NCI-H187 treated with DMSO at 0.1 percent for 48 hours (cell line): ENCODE measurements at regions not wholly inside any gene's neighbourhood (a gene's known extent, or its start where the extent isn't known, plus 50 kb on each side); places are given as distances from the start of the nearest gene placed in this dataset.

Experiments used
- DNase-seq: peaks from one replicate; lab custom pipeline; 2025; lab: John Stamatoyannopoulos, UW

DNA sequence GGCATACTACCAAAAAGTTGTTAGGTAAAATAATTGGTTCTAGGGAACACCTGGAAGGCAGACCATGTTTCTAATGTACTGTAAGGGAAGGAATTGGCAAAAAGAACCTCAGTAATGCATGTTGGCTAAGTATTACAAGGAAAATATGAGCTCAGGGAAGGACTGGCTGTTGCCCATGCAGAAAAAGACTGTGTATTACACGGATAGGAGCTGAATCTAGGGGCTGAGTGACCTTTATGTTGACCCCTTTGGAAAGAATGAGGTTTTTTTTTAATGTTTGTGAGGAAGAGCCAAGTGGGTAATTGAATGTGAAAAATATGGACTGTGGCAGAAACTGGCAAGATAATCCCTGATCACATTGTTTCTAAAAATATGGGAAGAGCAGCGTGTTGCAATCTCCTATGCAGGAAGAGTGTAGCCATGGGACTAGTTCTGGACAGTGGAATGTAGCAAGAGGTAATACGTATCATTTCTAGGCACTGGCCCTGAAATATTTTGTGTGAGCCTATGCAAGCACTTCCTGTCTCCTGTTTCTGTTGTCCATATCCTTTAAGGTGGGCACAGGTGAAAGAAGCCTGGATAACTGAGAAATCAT is 95.1 kb upstream of the CNTNAP4 start:
- DNase-seq: no peak

DNA sequence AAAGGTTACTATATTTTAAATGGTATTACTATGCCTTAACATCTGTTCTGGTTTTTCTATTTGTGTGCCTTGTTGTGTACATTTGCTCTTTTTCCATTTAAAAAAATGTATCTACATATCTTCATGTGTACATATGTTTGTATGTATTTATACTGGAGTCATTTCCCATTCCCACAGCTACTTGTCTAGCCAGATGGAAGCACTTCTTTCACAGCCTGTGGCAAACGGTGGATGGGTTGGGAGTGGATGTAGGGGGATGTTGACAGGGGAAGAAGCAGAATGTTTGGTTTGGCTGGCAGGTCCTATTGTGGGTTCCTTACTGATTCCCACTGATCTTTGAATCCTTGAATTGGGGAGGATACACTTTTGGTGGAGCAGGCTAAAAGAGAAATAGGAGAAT is 93.6 kb upstream of the CNTNAP4 start:
- DNase-seq: no peak

DNA sequence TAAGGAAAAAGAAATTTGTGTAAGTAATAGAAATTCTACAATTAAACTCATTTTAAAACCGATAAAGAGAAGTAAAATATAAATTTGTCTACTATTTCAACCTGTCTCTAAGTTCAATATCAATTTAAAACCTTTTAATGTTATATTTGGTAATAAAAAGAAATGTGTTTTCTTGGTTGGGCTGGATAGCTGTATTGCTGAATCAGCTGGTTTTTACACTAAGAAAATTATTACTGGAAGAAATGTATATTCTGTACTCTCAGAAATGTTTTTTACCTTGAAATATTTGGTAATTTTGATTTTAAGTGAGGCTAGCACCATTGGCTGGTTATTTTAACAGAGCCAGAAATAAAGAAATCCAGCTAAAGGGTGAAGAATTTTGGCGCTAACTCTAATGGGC is 87.1 kb upstream of the CNTNAP4 start:
- DNase-seq: no peak

DNA sequence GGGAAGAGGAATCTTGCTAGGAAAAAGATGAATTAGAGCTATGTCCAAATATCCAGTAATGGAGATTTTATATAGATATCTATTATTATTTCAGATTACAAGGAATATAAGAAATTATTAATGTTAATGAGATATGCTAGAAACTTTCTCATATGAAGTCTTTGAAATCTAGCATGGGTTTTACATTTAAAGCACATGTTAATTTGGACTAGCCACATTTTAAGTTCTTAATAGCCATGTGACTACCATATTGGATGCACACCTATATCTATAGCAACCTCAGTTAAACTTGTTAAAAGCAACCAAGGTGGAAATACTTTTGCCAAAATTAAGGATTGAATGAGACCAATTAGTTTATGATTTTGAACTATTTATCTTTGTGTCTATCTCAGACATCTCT is 86.7 kb upstream of the CNTNAP4 start:
- DNase-seq: no peak

DNA sequence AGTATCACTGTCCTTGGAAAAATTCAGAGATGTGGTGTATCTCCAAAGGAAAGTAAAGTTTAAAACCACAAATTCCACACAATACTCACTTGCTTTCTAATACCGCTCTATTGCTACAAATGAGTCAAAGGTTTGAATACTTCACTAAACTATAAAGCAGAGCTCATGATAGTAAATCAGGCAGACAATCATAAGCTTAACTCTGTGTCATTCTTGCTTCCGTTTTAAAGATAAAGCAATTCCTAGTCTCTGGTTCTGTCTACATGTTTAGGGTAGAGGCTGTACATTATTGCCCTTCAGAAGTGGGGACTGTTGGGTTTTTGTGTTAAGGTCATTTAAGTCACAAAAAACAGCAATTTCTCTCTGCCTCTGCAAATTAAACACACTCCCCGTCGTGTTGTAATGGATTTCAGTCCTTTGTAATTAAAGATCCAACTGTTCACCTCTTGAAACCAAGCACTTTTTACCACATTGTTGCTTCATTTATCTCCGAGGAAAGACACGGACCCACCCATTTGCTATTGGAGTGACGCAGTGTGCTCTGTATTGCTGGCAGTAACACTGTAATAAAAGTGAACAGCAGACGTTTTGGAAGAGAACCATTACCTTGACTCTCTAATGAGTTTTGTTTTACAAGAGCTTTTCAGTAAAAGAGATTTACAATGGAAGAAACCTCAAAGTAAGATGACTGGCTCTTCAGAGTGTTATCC is 83.1 kb upstream of the CNTNAP4 start:
- DNase-seq: no peak

DNA sequence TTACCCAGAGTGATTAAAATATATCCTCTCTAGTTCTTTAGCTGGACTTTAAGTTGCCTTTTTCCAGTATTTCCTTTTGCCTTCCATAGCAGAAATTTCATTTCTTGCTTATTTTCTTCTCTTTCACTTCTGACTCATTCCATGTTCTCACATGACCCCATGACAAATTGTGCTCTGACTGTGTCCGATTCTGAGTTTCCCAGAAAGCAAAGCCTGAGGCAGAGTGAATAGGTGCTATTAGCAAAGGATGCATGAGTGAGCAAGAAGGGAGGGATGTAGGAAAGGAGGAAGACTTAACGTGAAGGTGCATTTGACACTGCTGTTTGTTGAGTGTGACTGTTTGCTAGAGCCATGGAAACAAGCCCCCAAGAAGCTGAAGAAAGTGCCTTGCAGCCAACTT is 82.6 kb upstream of the CNTNAP4 start:
- no peak for DNase-seq

DNA sequence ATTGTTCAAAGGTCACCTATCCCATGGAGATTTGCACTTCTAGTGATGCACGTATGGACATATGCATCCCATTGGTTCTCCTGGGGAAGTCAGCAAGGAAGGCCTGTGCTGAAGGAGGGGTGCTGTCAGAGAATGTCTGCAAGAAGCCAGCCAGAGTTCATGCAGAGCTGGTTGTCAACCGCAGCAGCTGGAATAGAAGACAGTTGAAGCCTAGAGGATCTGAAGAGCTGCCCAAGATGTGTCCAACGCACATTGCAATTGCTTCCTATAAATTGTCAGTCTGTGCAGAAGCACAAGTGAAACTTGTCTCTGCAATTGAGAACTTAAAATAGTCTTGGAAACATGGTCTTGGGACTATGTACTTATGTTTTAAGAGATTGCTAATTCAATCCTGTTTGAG is 82.1 kb upstream of the CNTNAP4 start:
- no peak for DNase-seq

DNA sequence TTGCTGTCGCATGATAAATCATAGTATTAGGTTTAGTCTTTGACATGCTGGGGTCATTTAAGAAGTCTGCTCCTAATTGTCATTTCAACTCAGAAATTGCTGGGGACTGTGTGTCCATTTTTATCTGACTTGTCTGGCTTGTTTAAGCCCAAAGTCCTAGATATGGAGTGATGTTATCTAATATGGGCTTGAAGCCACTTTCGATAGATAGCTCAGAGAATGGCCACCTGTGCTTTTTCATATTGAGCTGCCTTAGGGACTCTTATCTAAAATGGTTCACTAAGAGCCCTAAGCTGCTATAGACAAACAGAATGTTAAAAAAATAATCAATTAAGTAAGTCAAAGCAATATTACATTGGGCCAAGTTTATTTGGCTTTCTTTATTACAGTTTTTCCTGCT is 81.6 kb upstream of the CNTNAP4 start:
- no peak for DNase-seq

DNA sequence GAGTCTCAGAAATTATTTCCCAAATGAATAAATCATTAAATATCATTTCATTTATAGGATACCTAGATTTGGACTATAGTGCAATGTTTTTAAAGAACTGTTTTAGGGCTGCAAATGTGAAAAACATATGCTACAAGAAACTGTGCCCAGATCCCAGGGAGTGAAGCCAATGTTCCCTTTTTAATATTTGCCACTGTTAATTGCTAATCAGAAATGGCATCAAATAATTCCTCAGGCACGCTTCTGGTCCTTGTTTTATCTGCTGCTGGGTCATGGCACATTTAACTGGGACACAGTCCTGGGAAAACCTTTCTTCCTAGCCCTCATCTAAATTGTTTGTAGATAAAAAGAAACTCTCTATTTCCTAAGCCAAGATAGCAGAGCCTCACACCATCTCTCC is 79.3 kb upstream of the CNTNAP4 start:
- no peak for DNase-seq

DNA sequence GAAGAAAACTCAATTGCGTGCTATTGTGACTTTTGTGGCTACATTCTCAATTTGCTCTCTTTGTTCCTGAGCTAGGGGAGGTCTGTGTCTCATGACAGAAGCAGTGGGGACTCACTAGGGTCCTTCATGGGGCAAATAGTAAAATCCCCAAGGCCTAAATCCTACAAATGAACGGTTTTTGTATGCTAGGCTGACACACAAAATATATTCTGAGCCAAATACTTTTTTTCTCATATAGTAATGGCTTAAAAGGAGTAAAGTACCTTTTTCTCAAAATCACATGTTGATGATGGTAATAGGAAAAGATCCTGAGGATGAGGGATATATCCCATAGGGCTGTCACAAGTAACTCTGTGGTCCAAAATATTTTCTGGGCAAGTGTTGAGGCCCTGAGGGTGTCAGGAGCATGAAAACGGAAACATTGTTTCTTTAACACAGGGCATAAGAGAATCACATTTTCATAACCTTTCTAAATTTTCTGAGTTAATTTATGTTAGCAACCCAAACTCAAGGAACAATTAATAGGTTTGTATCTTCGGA is 77.5 kb upstream of the CNTNAP4 start:
- no peak for DNase-seq

DNA sequence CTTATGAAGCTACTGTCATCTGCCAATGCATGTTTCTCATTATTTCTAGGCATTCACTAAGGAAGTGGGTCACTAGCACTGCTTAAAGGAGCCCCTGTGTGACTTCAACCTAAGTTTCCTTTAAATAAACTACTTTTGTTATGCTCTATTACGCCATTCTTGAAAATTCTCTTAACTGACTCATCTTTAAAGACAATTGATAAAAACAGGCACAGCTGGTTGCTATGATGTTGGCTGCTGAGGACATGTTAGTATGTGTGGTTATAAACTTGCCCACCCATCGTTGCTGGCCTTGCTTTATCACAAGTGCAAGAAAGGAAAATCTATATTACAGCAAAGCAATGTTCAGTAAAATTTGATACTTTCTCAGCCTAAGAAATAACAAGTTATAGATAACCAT is 75.8 kb upstream of the CNTNAP4 start:
- no peak for DNase-seq

DNA sequence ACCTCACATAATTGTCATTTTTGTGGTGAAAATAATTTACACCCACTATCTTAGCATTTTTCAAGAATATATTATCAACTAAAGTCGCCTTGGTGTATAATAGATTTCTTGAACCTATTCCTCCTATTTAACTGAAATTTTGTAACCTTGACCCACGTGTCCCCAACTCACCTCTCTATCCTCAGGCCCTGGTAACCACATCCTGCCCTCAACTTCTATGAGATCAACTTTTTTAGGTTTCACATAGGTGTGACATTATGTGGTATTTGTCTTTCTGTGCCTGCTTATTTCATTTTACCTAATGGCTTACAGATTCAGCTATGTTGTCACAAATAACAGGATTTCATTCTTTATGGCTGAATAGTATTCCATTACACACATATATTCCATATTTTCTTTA is 73.0 kb upstream of the CNTNAP4 start:
- DNase-seq: no peak

DNA sequence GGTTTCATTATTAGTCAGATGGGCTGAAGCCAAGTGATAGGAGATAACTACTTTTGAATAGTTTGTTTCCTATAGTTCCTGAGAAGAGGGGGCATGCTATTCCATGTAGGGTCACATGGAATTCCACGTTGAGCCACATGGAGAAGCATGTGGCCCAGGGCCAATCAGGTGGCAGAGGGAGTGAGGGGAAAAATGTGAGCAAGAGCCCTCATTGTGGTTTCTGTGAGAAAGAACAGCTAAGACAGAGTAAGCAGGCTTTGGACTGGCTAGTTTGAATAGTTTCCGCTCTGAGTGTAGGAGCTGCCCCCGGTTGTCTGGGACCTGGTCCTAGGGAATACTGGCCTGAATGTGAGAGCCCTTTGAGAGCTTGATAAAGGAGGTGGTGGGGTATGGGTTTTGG is 69.9 kb upstream of the CNTNAP4 start:
- no peak for DNase-seq

DNA sequence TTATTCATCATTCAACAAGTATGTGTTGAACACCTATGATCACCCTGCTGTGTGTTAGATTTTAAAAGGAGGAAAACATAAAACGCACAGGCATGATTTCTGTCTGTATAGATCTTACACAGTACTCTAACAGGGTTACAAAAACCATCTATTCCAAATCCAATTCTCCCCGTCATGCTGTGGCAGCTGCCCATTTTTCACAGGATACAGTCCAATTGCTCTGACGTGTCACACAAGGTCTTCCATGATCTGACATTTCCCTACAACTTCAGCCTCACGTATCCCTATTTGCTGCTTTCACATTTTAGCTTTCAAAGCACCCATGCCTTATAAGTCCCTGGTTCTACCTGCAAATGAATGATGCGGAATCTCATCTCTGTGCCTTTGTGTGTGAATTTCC is 67.0 kb upstream of the CNTNAP4 start:
- no peak for DNase-seq

DNA sequence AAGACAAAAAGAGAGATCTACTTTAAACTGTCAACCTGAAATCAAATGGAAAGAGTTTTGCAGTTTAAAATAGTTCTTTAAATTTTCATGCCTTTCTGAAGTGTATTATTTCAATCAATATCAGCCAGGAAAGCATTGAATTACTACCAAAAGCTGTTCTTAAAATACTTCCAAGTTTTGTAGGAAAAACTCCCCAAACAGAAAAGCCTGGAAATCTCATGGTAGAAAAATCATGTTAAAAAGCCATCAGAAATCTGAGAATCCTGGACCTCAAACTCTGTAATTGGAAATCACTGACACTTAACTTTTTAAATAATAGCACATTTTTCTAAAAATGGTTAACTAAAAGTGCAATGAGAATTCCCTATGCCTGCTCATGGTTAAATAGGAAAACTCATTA is 63.3 kb upstream of the CNTNAP4 start:
- no peak for DNase-seq

DNA sequence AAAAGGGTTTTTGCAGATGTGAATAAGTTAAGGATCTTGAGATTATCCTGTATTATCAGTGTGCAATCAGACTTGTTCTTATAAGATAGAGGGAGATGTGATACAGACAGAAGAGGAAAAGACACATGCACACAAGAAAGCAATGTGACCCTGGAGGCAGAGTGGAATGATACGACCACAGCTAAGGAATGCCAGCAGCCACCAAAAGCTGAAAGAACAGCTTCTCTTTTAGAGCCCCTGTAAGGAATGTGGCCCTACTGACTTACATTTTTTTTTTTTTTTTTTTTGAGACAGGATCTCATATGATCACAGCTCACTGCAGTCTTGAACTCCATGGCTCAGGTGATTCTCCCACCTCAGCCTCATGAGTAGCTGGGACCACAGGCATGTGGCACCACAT is 62.3 kb upstream of the CNTNAP4 start:
- DNase-seq: no peak

DNA sequence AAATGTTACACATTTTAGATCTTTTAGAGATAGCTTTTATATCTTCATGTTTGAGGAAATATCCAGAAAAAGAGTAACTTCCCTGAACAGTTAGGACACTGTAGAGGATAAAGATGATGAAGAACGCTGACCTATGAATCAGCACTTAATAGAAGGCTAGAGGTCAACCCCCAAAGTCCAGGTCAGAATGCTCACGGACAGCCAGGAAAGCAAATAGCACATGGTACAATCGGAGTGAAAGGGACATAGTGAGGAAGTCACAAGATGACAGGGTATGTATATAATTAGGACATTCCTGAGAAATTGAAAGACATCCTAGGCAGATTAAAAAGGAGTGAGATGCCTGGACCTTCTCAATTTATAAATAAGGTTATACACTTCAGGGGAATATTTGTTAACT is 55.1 kb upstream of the CNTNAP4 start:
- DNase-seq: no peak

DNA sequence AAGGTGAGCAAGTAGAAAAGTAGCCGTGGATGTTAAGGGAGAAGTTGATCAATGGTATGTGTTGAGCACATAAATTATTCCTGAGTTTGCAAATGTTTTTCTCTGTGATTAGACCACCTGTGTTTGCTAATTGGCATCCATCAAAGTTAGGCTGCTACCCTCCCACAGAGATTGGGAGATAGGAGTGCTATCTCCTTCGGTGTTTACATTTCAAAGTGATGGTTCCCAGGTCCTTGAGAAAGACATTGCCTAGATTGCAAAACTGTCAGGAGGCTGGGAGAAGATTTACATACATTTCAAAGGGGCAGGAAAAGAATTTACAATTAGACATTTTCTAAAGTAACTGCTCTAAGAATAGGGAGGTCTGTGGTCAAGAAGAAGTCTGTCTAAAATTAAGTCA is 54.3 kb upstream of the CNTNAP4 start:
- no peak for DNase-seq

DNA sequence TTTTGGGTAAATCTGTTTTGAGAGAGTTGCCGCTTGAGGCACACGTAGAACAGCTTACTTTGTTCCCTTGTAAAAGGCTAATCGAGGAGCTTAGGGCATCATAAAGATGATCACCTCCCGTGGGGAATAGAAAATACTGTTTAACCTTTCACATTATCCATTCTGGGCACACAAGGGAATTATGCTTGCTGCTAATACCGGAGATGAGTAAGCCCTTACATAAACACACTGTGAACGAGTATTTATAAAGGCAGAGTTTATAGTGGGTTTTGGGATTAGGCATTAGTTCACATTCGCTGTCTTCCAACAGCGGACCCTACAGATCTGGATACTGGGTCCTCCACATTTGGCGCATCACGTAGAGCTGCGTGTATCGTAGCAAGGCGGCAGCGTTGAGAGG is 51.2 kb upstream of the CNTNAP4 start:
- DNase-seq: no peak

DNA sequence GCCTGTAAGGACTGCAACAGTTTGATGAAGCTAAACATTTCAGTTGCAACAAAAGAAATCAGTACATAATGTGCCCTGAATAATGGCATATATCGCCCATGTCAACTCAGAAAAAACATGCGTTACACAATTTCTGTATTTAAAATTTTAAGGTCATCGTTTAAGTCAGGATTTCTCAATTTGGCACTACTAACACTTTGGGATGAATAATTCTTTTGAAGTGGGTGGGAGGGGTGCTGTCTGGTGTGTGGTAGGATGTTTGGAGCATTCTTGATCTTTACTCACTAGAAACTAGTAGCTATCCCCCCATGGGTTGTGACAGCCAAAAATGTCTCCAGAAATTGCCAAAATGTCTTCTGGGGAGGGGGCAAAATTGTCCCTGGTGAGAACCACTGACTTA is 50.7 kb upstream of the CNTNAP4 start:
- DNase-seq: no peak
